HCT116 (cell line): ENCODE measurements at regions not wholly inside any gene's neighbourhood (a gene's known extent, or its start where the extent isn't known, plus 50 kb on each side); places are given as distances from the start of the nearest gene placed in this dataset.
A peak's percentile ranks its signal among the peaks of the same experiment; 100 is the strongest.

Source experiments
- EGR1 ChIP-seq: IDR thresholded peaks from 2 replicates; pipeline ENCODE4 v1.6.1; 2012; ENCODE audit warnings: low read depth
- EZH2 ChIP-seq: fragments of 200-600 bp; sonication (generic); IDR thresholded peaks from 2 replicates; pipeline ENCODE4 v1.6.1; 2017; ENCODE audit warnings: antibody characterized with exemption, mixed run types
- EZH2phosphoT487 ChIP-seq: fragments of 200-600 bp; IDR thresholded peaks from 2 replicates; pipeline ENCODE4 v1.6.1; 2018; ENCODE audit warnings: antibody characterized with exemption, borderline replicate concordance
- MAX ChIP-seq: IDR thresholded peaks from 2 replicates; pipeline ENCODE4 v1.6.1; 2012
- POLR2A ChIP-seq: IDR thresholded peaks from 2 replicates; pipeline ENCODE4 v1.7.0; 2011; ENCODE audit warnings: borderline replicate concordance; ENCODE audit not compliant: insufficient read depth, insufficient read length; ENCODE audit errors: extremely low read depth
- POLR2AphosphoS5 ChIP-seq: IDR thresholded peaks from 2 replicates; pipeline ENCODE4 v1.6.1; 2011; ENCODE audit warnings: mild to moderate bottlenecking, low read depth, low read length, moderate library complexity
- RAD21 ChIP-seq: IDR thresholded peaks from 2 replicates; pipeline ENCODE4 v1.6.1; 2012; ENCODE audit warnings: low read depth, mild to moderate bottlenecking
- SIN3A ChIP-seq: IDR thresholded peaks from 2 replicates; pipeline ENCODE4 v1.6.1; 2012; ENCODE audit warnings: low read depth
- TCF7L2 ChIP-seq: IDR thresholded peaks from 2 replicates; pipeline ENCODE4 v1.7.0; 2011; ENCODE audit warnings: borderline replicate concordance, inconsistent platforms; ENCODE audit not compliant: insufficient read depth, insufficient read length; ENCODE audit errors: extremely low read depth
- YY1 ChIP-seq: IDR thresholded peaks from 2 replicates; pipeline ENCODE4 v1.6.1; 2011; ENCODE audit warnings: low read length, low read depth, moderate library complexity, mild to moderate bottlenecking; ENCODE audit not compliant: insufficient replicate concordance; ENCODE audit errors: extremely low read depth
- ZFX ChIP-seq: fragments of 450-650 bp; IDR thresholded peaks from 2 replicates; pipeline ENCODE4 v1.6.1; 2017
- ZNF274 ChIP-seq: fragments of 200-500 bp; sonication (Bioruptor generic); IDR thresholded peaks from 2 replicates; pipeline ENCODE4 v1.6.1; 2014; ENCODE audit warnings: mild to moderate bottlenecking, low read depth, low read length, inconsistent platforms
- TF ChIP-seq, protein P1 (sequence below), 3 experiments: fragments of 200-600 bp in 1 of 3; sonication (generic) in 1 of 3; IDR thresholded peaks in 2 of 3; conservative IDR thresholded peaks in 1 of 3; 2 replicates each; pipeline ENCODE4 v1.5.1; 2012 to 2017; ENCODE audit warnings: low read depth in 2 of 3, low read length in 2 of 3, antibody characterized with exemption in 1 of 3, borderline replicate concordance in 1 of 3, control low read depth in 1 of 3, mild to moderate bottlenecking in 1 of 3, mixed read lengths in 1 of 3, mixed run types in 1 of 3, moderate library complexity in 1 of 3; ENCODE audit not compliant: insufficient read depth in 1 of 3
- TF ChIP-seq, protein P2 (sequence below): IDR thresholded peaks from 2 replicates; pipeline ENCODE4 v1.6.1; 2012

GRCh38 chr5:89263846-89264245, 380.9 kb upstream of the MEF2C start:
- TF ChIP-seq MAX = no peak
- TF ChIP-seq EZH2 = no peak
- no peak for TF ChIP-seq POLR2AphosphoS5
- TF ChIP-seq, protein P1, sequence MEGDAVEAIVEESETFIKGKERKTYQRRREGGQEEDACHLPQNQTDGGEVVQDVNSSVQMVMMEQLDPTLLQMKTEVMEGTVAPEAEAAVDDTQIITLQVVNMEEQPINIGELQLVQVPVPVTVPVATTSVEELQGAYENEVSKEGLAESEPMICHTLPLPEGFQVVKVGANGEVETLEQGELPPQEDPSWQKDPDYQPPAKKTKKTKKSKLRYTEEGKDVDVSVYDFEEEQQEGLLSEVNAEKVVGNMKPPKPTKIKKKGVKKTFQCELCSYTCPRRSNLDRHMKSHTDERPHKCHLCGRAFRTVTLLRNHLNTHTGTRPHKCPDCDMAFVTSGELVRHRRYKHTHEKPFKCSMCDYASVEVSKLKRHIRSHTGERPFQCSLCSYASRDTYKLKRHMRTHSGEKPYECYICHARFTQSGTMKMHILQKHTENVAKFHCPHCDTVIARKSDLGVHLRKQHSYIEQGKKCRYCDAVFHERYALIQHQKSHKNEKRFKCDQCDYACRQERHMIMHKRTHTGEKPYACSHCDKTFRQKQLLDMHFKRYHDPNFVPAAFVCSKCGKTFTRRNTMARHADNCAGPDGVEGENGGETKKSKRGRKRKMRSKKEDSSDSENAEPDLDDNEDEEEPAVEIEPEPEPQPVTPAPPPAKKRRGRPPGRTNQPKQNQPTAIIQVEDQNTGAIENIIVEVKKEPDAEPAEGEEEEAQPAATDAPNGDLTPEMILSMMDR (IDR thresholded peaks at IDR 0.05 in 2 of 3, conservative IDR thresholded peaks at IDR 0.05 in 1 of 3; ENCODE audit: borderline replicate concordance in 1 of 3, insufficient read depth in 1 of 3, low read depth in 2 of 3, low read length in 2 of 3) = peak in 1 of 3 experiments; percentile 15; a peak in 1 of 6 replicates
- TF ChIP-seq RAD21 = peak; percentile 28; the same call in 1 of the 2 replicates
- no peak for TF ChIP-seq EZH2phosphoT487
- no peak for TF ChIP-seq SIN3A
- no peak for TF ChIP-seq POLR2A
- TF ChIP-seq, protein P2, sequence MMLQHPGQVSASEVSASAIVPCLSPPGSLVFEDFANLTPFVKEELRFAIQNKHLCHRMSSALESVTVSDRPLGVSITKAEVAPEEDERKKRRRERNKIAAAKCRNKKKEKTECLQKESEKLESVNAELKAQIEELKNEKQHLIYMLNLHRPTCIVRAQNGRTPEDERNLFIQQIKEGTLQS = no peak
- no peak for TF ChIP-seq ZNF274
- TF ChIP-seq TCF7L2 = no peak
- TF ChIP-seq YY1 = no peak
- no peak for TF ChIP-seq EGR1
- TF ChIP-seq ZFX = no peak
